ENCODE measurements at regions not wholly inside any gene's neighbourhood (a gene's known extent, or its start where the extent isn't known, plus 50 kb on each side); places are given as distances from the start of the nearest gene placed in this dataset.

DNA sequence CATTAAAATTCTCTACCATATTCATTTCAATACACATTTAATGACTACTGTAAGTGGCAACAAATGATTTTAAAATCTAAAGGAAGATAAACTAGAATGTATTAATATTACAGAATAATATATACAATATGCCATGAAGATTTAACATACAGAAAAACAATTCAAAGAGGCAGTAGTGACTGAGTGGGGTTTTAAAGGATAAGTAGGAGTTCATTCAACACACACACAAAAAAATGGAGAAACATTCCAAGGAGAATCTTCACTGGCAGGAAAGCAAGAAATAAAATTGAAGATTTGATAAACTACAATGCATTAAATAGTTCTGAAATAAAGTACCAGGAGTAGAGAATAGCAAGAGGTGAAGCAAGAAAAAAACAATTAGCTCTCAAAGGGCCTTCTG is 215.1 kb downstream of the IBTK start:
- TF ChIP-seq, protein P1, sequence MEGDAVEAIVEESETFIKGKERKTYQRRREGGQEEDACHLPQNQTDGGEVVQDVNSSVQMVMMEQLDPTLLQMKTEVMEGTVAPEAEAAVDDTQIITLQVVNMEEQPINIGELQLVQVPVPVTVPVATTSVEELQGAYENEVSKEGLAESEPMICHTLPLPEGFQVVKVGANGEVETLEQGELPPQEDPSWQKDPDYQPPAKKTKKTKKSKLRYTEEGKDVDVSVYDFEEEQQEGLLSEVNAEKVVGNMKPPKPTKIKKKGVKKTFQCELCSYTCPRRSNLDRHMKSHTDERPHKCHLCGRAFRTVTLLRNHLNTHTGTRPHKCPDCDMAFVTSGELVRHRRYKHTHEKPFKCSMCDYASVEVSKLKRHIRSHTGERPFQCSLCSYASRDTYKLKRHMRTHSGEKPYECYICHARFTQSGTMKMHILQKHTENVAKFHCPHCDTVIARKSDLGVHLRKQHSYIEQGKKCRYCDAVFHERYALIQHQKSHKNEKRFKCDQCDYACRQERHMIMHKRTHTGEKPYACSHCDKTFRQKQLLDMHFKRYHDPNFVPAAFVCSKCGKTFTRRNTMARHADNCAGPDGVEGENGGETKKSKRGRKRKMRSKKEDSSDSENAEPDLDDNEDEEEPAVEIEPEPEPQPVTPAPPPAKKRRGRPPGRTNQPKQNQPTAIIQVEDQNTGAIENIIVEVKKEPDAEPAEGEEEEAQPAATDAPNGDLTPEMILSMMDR (IDR thresholded peaks at IDR 0.05; ENCODE audit: borderline replicate concordance, extremely low read depth, low read length, poor library complexity, severe bottlenecking), result no peak
- TF ChIP-seq EZH2 (IDR thresholded peaks at IDR 0.05; ENCODE audit: borderline replicate concordance, low read depth, low read length, severe bottlenecking), result no peak

All from DND-41 (cell line).